CD4-positive, alpha-beta T cell (primary cell): ENCODE measurements at regions not wholly inside any gene's neighbourhood (a gene's known extent, or its start where the extent isn't known, plus 50 kb on each side); places are given as distances from the start of the nearest gene placed in this dataset.

Experiments used
- ATAC-seq: fragments of 200-7000 bp; cut with Tn5 transposase; one replicate; pipeline ENCODE4 v1.10.0; 2022; ENCODE audit warnings: mild to moderate bottlenecking; ENCODE audit not compliant: poor library complexity
- CTCF ChIA-PET: fragments of 350-600 bp; sonication (Branson Sonifier 250); formaldehyde crosslinking; loops from one replicate; lab custom pipeline; 2021; ENCODE audit warnings: antibody characterized with exemption, inconsistent platforms; lab: Charles Lee
- POLR2A ChIA-PET: fragments of 350-600 bp; sonication (Branson Sonifier 250); formaldehyde crosslinking; loops from one replicate; lab custom pipeline; 2021; ENCODE audit warnings: antibody characterized with exemption, inconsistent platforms; lab: Charles Lee
- DNase-seq, 14 experiments: peaks; one replicate each; pipeline ENCODE4 v3.0.0-alpha.2; 2013 to 2020; ENCODE audit warnings: mixed read lengths in 2 of 14
- H3K27ac ChIP-seq, 2 donors: one replicate each; pipeline versions ENCODE4 v1.5.1 to v1.7.0; 2013; ENCODE audit warnings: low read length in 2 of 2, low read depth in 1 of 2, mild to moderate bottlenecking in 1 of 2
- H3K27me3 ChIP-seq, 2 experiments: 1 replicate in 1 of 2; 2 replicates in 1 of 2; pipeline versions ENCODE4 v1.6.1 to v1.7.0; 2013; ENCODE audit warnings: low read length in 2 of 2, control low read depth in 1 of 2, mild to moderate bottlenecking in 1 of 2, moderate library complexity in 1 of 2; ENCODE audit not compliant: insufficient read depth in 2 of 2, control insufficient read depth in 1 of 2
- H3K36me3 ChIP-seq: one replicate; pipeline ENCODE4 v1.6.1; 2013; ENCODE audit warnings: low read length, control low read depth; ENCODE audit not compliant: insufficient read depth
- H3K4me1 ChIP-seq: one replicate; pipeline ENCODE4 v1.6.1; 2013; ENCODE audit warnings: low read length, control low read depth; ENCODE audit not compliant: insufficient read depth
- H3K4me3 ChIP-seq: one replicate; pipeline ENCODE4 v1.5.1; 2013; ENCODE audit warnings: mild to moderate bottlenecking, low read length, moderate library complexity
- H3K9me3 ChIP-seq, 2 experiments: 1 replicate in 1 of 2; 2 replicates in 1 of 2; pipeline versions ENCODE4 v1.6.1 to v1.7.0; 2013; ENCODE audit warnings: low read length in 2 of 2, mild to moderate bottlenecking in 2 of 2, control low read depth in 1 of 2, moderate library complexity in 1 of 2; ENCODE audit not compliant: control insufficient read depth in 1 of 2, insufficient read depth in 1 of 2
- H3K27ac Mint-ChIP-seq: one replicate; pipeline ENCODE4 v1.8.0; 2020; ENCODE audit warnings: mixed read lengths
- H3K27me3 Mint-ChIP-seq: one replicate; pipeline ENCODE4 v1.8.0; 2021; ENCODE audit warnings: mixed read lengths
- H3K36me3 Mint-ChIP-seq: one replicate; pipeline ENCODE4 v1.8.0; 2021; ENCODE audit warnings: low read depth, mixed read lengths
- H3K4me1 Mint-ChIP-seq: one replicate; pipeline ENCODE4 v1.8.0; 2021; ENCODE audit warnings: low read depth, mixed read lengths
- H3K4me3 Mint-ChIP-seq: one replicate; pipeline ENCODE4 v1.8.0; 2020; ENCODE audit warnings: mild to moderate bottlenecking, mixed read lengths
- H3K9me3 Mint-ChIP-seq: one replicate; pipeline ENCODE4 v1.8.0; 2020; ENCODE audit warnings: mixed read lengths
- intact Hi-C, 2 experiments: fragments of 100-400 bp; cut with DNase I in 1 of 2; cut with micrococcal nuclease in 1 of 2; formaldehyde crosslinking; loops; one replicate each; pipeline versions ENCODE4 v1.15.1 to v1.9.0; 2023 to 2025; cut with DNase I, micrococcal nuclease
- TF ChIP-seq, protein P1 (sequence below): fragments of 200-600 bp; IDR thresholded peaks from one replicate; pipeline ENCODE4 v1.8.0; 2022; ENCODE audit warnings: antibody characterized with exemption, mild to moderate bottlenecking

DNA sequence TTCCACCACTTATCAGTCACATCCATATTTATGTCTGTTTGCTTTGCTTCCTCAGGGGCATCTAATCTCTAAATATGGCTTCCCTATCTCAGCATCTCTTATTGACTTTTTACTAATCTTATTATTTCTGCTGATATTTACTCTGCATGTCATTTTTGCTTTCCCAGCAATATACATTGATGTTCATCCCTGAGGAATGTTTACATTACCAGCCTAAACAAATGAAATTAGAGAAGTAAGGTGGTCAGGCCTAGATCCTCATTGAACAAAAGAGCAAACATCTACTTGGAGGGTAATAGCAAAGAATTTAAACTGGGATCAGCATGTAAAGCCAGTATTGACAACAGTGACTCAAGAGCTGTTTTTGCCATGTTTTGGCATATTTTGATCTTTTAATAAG, 546.4 kb downstream of the MMUT start:
- ATAC-seq (no peak), DNase-seq (no peak)
- CTCF ChIA-PET: no interaction called here
- Mint-ChIP-seq H3K4me1 (no peaks in the 10 kb centered on the region), H3K9me3 (peaks cover 5% of the 10 kb centered on the region), H3K36me3 (no peaks in the 10 kb centered on the region), H3K27me3 (no peaks in the 10 kb centered on the region), H3K27ac (no peak overlapping the region), H3K4me3 (no peak overlapping the region)
- no peak overlapping the region for H3K4me3 ChIP-seq
- POLR2A ChIA-PET: no interaction called here
- no peaks in the 10 kb centered on the region for H3K4me1 ChIP-seq
- H3K27me3 ChIP-seq: no peaks in the 10 kb centered on the region
- intact Hi-C loops: no loop called here
- TF ChIP-seq, protein P1, sequence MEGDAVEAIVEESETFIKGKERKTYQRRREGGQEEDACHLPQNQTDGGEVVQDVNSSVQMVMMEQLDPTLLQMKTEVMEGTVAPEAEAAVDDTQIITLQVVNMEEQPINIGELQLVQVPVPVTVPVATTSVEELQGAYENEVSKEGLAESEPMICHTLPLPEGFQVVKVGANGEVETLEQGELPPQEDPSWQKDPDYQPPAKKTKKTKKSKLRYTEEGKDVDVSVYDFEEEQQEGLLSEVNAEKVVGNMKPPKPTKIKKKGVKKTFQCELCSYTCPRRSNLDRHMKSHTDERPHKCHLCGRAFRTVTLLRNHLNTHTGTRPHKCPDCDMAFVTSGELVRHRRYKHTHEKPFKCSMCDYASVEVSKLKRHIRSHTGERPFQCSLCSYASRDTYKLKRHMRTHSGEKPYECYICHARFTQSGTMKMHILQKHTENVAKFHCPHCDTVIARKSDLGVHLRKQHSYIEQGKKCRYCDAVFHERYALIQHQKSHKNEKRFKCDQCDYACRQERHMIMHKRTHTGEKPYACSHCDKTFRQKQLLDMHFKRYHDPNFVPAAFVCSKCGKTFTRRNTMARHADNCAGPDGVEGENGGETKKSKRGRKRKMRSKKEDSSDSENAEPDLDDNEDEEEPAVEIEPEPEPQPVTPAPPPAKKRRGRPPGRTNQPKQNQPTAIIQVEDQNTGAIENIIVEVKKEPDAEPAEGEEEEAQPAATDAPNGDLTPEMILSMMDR: no peak
- no peak overlapping the region for H3K27ac ChIP-seq
- peaks cover 9 to 11% of the 10 kb centered on the region in 2 experiments for H3K9me3 ChIP-seq
- no peaks in the 10 kb centered on the region for H3K36me3 ChIP-seq

DNA sequence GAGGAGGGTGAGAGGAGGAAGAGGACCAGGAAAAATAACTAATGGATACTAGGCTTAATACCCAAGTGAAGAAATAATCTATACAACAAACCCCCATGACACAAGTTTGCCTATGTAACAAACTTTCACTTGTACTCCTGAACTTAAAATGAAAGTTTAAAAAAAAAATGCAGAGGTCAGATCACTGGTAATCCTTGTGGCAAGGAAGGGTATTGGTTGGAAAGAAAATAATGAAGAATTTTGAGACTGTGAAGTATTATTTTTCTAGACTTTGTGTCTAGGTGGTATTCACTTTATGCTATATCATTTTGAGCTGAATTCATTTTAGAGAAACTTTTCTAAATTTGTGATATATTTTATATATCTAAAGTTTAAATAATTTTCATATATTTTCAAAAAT, 547.5 kb downstream of the MMUT start:
- Mint-ChIP-seq H3K4me1 (no peaks in the 10 kb centered on the region), H3K27ac (no peak overlapping the region), H3K4me3 (no peak overlapping the region), H3K27me3 (no peaks in the 10 kb centered on the region), H3K36me3 (no peaks in the 10 kb centered on the region), H3K9me3 (peaks cover 2% of the 10 kb centered on the region)
- TF ChIP-seq, protein P1: no peak
- ATAC-seq (no peak), DNase-seq (no peak)
- no peak overlapping the region for H3K27ac ChIP-seq
- H3K4me3 ChIP-seq: no peak overlapping the region
- H3K27me3 ChIP-seq: no peaks in the 10 kb centered on the region
- no peaks in the 10 kb centered on the region for H3K4me1 ChIP-seq
- H3K36me3 ChIP-seq: no peaks in the 10 kb centered on the region
- H3K9me3 ChIP-seq: peaks cover 9 to 10% of the 10 kb centered on the region in 2 experiments
- CTCF ChIA-PET: no interaction called here
- intact Hi-C loops: no loop called here
- POLR2A ChIA-PET: no interaction called here

DNA sequence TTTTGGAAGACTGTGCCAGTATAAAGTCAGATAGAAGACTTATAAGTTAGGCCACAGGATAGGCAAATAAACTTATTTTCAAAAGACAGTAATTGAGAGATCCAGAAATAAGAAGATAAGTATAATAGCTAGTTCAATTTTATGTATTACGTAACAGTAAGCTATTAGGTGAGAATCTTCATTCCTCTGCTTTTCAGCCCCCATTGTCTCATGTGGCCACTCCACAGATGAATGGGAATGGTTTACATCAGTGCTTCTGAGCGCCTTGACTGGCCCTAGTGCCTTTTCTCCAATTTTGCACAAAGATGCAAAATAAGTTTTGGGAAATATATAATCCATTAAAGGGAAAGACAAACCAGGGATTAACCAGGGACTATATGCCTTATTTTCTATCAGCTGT, 550.5 kb downstream of the MMUT start:
- TF ChIP-seq, protein P1: no peak
- Histone ChIP-seq H3K4me1 (no peaks in the 10 kb centered on the region), H3K9me3 (peaks cover 0 to 4% of the 10 kb centered on the region in 2 experiments), H3K4me3 (no peak overlapping the region), H3K36me3 (no peaks in the 10 kb centered on the region), H3K27me3 (no peaks in the 10 kb centered on the region), H3K27ac (no peak overlapping the region)
- H3K27me3 Mint-ChIP-seq: no peaks in the 10 kb centered on the region
- H3K9me3 Mint-ChIP-seq: peaks cover 8% of the 10 kb centered on the region
- H3K4me3 Mint-ChIP-seq: no peak overlapping the region
- intact Hi-C loops: no loop called here
- ChIA-PET CTCF (no interaction called here), POLR2A (no interaction called here)
- no peaks in the 10 kb centered on the region for H3K4me1 Mint-ChIP-seq
- no peaks in the 10 kb centered on the region for H3K36me3 Mint-ChIP-seq
- no peak for ATAC-seq
- no peak overlapping the region for H3K27ac Mint-ChIP-seq
- DNase-seq: no peak
